ENCODE measurements at regions not wholly inside any gene's neighbourhood (a gene's known extent, or its start where the extent isn't known, plus 50 kb on each side); places are given as distances from the start of the nearest gene placed in this dataset.

DNA sequence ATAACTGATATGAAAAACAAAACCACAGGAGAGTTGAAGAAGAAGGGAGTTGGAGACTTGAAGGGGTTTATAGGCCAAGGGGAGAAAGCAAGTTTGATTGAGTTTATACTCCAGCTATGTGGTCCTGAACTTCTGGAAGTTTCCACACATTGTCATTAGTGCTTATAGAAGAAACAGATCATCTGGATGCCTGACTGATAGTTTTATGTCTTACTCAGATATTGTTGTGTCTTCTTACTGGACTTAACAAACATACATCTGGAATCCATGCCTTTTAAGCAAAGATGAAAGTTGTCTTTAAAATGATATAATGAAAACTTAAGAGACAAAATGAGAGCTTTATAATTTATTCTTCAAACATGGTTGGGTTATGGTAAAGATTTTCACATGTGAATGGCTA is 101.3 kb upstream of the FZD8 start:
- TF ChIP-seq, protein P1, sequence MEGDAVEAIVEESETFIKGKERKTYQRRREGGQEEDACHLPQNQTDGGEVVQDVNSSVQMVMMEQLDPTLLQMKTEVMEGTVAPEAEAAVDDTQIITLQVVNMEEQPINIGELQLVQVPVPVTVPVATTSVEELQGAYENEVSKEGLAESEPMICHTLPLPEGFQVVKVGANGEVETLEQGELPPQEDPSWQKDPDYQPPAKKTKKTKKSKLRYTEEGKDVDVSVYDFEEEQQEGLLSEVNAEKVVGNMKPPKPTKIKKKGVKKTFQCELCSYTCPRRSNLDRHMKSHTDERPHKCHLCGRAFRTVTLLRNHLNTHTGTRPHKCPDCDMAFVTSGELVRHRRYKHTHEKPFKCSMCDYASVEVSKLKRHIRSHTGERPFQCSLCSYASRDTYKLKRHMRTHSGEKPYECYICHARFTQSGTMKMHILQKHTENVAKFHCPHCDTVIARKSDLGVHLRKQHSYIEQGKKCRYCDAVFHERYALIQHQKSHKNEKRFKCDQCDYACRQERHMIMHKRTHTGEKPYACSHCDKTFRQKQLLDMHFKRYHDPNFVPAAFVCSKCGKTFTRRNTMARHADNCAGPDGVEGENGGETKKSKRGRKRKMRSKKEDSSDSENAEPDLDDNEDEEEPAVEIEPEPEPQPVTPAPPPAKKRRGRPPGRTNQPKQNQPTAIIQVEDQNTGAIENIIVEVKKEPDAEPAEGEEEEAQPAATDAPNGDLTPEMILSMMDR (conservative IDR thresholded peaks at IDR 0.05; ENCODE audit: low read depth, low read length), result no peak
- TF ChIP-seq, protein P2, sequence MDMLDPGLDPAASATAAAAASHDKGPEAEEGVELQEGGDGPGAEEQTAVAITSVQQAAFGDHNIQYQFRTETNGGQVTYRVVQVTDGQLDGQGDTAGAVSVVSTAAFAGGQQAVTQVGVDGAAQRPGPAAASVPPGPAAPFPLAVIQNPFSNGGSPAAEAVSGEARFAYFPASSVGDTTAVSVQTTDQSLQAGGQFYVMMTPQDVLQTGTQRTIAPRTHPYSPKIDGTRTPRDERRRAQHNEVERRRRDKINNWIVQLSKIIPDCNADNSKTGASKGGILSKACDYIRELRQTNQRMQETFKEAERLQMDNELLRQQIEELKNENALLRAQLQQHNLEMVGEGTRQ (IDR thresholded peaks at IDR 0.05; ENCODE audit: low read depth, low read length), result no peak
- TF ChIP-seq POLR2A (IDR thresholded peaks at IDR 0.05; ENCODE audit: low read depth, low read length) (no peak), CEBPB (IDR thresholded peaks at IDR 0.05; ENCODE audit: low read depth, low read length) (no peak), SMC3 (IDR thresholded peaks at IDR 0.05; ENCODE audit: low read depth, low read length) (no peak), RFX5 (IDR thresholded peaks at IDR 0.05; ENCODE audit: low read depth, low read length) (no peak), RAD21 (IDR thresholded peaks at IDR 0.05; ENCODE audit: low read length) (no peak), NFE2L2 (IDR thresholded peaks at IDR 0.05; ENCODE audit: low read depth, low read length) (no peak), MXI1 (IDR thresholded peaks at IDR 0.05; ENCODE audit: borderline replicate concordance, low read depth, low read length) (no peak), FOS (IDR thresholded peaks at IDR 0.05; ENCODE audit: low read depth, low read length) (no peak), MAFK (IDR thresholded peaks at IDR 0.05; ENCODE audit: low read depth, low read length) (no peak), CHD1 (IDR thresholded peaks at IDR 0.05; ENCODE audit: low read depth, low read length) (no peak), BHLHE40 (IDR thresholded peaks at IDR 0.05; ENCODE audit: low read depth, low read length) (no peak)
- TF ChIP-seq, protein P3, sequence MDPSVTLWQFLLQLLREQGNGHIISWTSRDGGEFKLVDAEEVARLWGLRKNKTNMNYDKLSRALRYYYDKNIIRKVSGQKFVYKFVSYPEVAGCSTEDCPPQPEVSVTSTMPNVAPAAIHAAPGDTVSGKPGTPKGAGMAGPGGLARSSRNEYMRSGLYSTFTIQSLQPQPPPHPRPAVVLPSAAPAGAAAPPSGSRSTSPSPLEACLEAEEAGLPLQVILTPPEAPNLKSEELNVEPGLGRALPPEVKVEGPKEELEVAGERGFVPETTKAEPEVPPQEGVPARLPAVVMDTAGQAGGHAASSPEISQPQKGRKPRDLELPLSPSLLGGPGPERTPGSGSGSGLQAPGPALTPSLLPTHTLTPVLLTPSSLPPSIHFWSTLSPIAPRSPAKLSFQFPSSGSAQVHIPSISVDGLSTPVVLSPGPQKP (IDR thresholded peaks at IDR 0.05; ENCODE audit: borderline replicate concordance, low read depth, low read length), result no peak

Data from IMR-90 (cell line).